Smooth muscle cell (in vitro differentiated cells): ENCODE measurements at regions not wholly inside any gene's neighbourhood (a gene's known extent, or its start where the extent isn't known, plus 50 kb on each side); places are given as distances from the start of the nearest gene placed in this dataset.

Experiments used
- DNase-seq: peaks from one replicate; lab custom pipeline; 2025; ENCODE audit not compliant: unreplicated experiment; lab: John Stamatoyannopoulos, UW
- H2AFZ ChIP-seq: fragments of 200-600 bp; sonication (generic); 2 replicates; pipeline ENCODE4 v1.6.0; 2016; ENCODE audit warnings: antibody characterized with exemption, low read depth, mild to moderate bottlenecking
- H3F3A ChIP-seq: fragments of 200-600 bp; sonication (generic); 2 replicates; pipeline ENCODE4 v1.6.0; 2017; ENCODE audit warnings: antibody characterized with exemption, low read depth
- H3K27ac ChIP-seq: fragments of 200-600 bp; sonication (generic); 2 replicates; pipeline ENCODE4 v1.5.1; 2016; ENCODE audit warnings: low read depth, mild to moderate bottlenecking
- H3K27me3 ChIP-seq: fragments of 200-600 bp; sonication (generic); 2 replicates; pipeline ENCODE4 v1.6.1; 2016; ENCODE audit warnings: low read depth, mild to moderate bottlenecking
- H3K36me3 ChIP-seq: fragments of 200-600 bp; sonication (generic); 2 replicates; pipeline ENCODE4 v1.5.1; 2016; ENCODE audit warnings: low read depth
- H3K4me1 ChIP-seq: fragments of 200-600 bp; sonication (generic); 2 replicates; pipeline ENCODE4 v1.5.1; 2016; ENCODE audit warnings: low read depth
- H3K4me2 ChIP-seq: fragments of 200-600 bp; sonication (generic); 2 replicates; pipeline ENCODE4 v1.6.0; 2016; ENCODE audit warnings: mild to moderate bottlenecking
- H3K4me3 ChIP-seq: fragments of 200-600 bp; sonication (generic); 2 replicates; pipeline ENCODE4 v1.5.1; 2016; ENCODE audit warnings: mild to moderate bottlenecking
- H3K79me2 ChIP-seq: fragments of 200-600 bp; sonication (generic); 2 replicates; pipeline ENCODE4 v1.6.0; 2016; ENCODE audit warnings: low read depth, mild to moderate bottlenecking
- H3K9ac ChIP-seq: fragments of 200-600 bp; sonication (generic); 2 replicates; pipeline ENCODE4 v1.6.0; 2016; ENCODE audit warnings: low read depth
- H3K9me3 ChIP-seq: fragments of 200-600 bp; sonication (generic); replicated peaks from 2 replicates; pipeline ENCODE4 v1.5.1; 2016; ENCODE audit warnings: low read depth
- H4K20me1 ChIP-seq: fragments of 200-600 bp; sonication (generic); 2 replicates; pipeline ENCODE4 v1.6.0; 2016; ENCODE audit warnings: low read depth
- CTCF ChIP-seq: fragments of 200-600 bp; sonication (generic); IDR thresholded peaks from 2 replicates; pipeline ENCODE4 v1.5.1; 2017; ENCODE audit warnings: borderline replicate concordance, mild to moderate bottlenecking, antibody characterized with exemption; ENCODE audit not compliant: insufficient read depth, poor library complexity, severe bottlenecking
- WGBS: methylation state at CpG from one replicate; pipeline ENCODE4 v1.1.7; 2016; ENCODE audit warnings: low lambda C conversion rate; 5-methylcytosine and 5-hydroxymethylcytosine counted together

GRCh38 chrX:98350940-98351339 is 1467.2 kb downstream of the RPA4 start:
- Histone ChIP-seq H3K79me2 (no peaks in the 10 kb centered on the region), H3K4me2 (no peak overlapping the region), H3F3A (no peaks in the 10 kb centered on the region), H4K20me1 (no peaks in the 10 kb centered on the region), H3K9ac (no peak overlapping the region), H3K27ac (no peak overlapping the region), H3K36me3 (peaks cover 11% of the 10 kb centered on the region), H2AFZ (peak overlapping the region; percentile 29), H3K4me3 (no peak overlapping the region), H3K27me3 (no peaks in the 10 kb centered on the region), H3K9me3 (peaks cover 8% of the 10 kb centered on the region), H3K4me1 (peaks cover 30% of the 10 kb centered on the region)
- no peak for TF ChIP-seq CTCF
- no peak for DNase-seq

GRCh38 chrX:98357146-98357545 is 1473.4 kb downstream of the RPA4 start:
- DNase-seq = no peak
- Histone ChIP-seq H3K27me3 (no peaks in the 10 kb centered on the region), H3F3A (no peaks in the 10 kb centered on the region), H3K9ac (no peak overlapping the region), H3K4me1 (peaks cover 9% of the 10 kb centered on the region), H3K79me2 (no peaks in the 10 kb centered on the region), H3K9me3 (peaks cover 8% of the 10 kb centered on the region), H3K4me2 (no peak overlapping the region), H2AFZ (no peak overlapping the region), H3K36me3 (peaks cover 11% of the 10 kb centered on the region), H3K27ac (no peak overlapping the region), H3K4me3 (no peak overlapping the region), H4K20me1 (no peaks in the 10 kb centered on the region)
- TF ChIP-seq CTCF = no peak

- peak overlapping the region; percentile 40 for H3K4me2 ChIP-seq
- H3K79me2 ChIP-seq = no peaks in the 10 kb centered on the region
- H3K4me3 ChIP-seq = no peak overlapping the region
- DNase-seq = no peak
- no peaks in the 10 kb centered on the region for H3F3A ChIP-seq
- no peak for TF ChIP-seq CTCF
- no peaks in the 10 kb centered on the region for H3K9me3 ChIP-seq
- no peaks in the 10 kb centered on the region for H4K20me1 ChIP-seq
- no peak overlapping the region for H3K9ac ChIP-seq
- H3K4me1 ChIP-seq = no peaks in the 10 kb centered on the region
- H3K27ac ChIP-seq = peak overlapping the region; percentile 59
- no peaks in the 10 kb centered on the region for H3K36me3 ChIP-seq
- no peaks in the 10 kb centered on the region for H3K27me3 ChIP-seq
- H2AFZ ChIP-seq = peak overlapping the region; percentile 73
Observed at GRCh38 chrX:98362630-98363029, 1478.9 kb downstream of the RPA4 start.

GRCh38 chrX:98371994-98372393 is 1488.3 kb downstream of the RPA4 start:
- Histone ChIP-seq H3K4me2 (peak overlapping the region; percentile 11), H4K20me1 (no peaks in the 10 kb centered on the region), H3K36me3 (no peaks in the 10 kb centered on the region), H3K9ac (no peak overlapping the region), H2AFZ (peak overlapping the region; percentile 24), H3K79me2 (no peaks in the 10 kb centered on the region), H3F3A (no peaks in the 10 kb centered on the region), H3K27me3 (no peaks in the 10 kb centered on the region), H3K4me3 (no peak overlapping the region), H3K4me1 (peaks cover 8% of the 10 kb centered on the region), H3K9me3 (no peaks in the 10 kb centered on the region), H3K27ac (peak overlapping the region; percentile 32)
- DNase-seq = no peak
- no peak for TF ChIP-seq CTCF
- 48% methylated on average over 2 of the region's 2 CpGs for WGBS
